Left lung (tissue), 4 donors: ENCODE measurements at regions not wholly inside any gene's neighbourhood (a gene's known extent, or its start where the extent isn't known, plus 50 kb on each side); places are given as distances from the start of the nearest gene placed in this dataset.
"Not testable (repeated sequence)": the region's sequence is repeated elsewhere in the genome, so short reads cannot be mapped to it uniquely, and the experiment has no call there.

Source experiments
- ATAC-seq: fragments of 200-7000 bp; cut with Tn5 transposase; one replicate; pipeline ENCODE4 v1.9.1; 2020; ENCODE audit warnings: moderate library complexity
- DNase-seq, 4 donors: peaks; one replicate each; pipeline ENCODE4 v3.0.0-alpha.2; 2013 to 2020
- H3K27ac ChIP-seq, 2 donors: fragments of 200-600 bp; sonication (generic) in 1 of 2; one replicate each; pipeline versions ENCODE4 v1.5.0 to v1.8.0; 2020 to 2021
- H3K27me3 ChIP-seq, 2 donors: fragments of 200-600 bp; sonication (generic) in 1 of 2; one replicate each; pipeline versions ENCODE4 v1.5.0 to v1.8.0; 2020 to 2021
- H3K36me3 ChIP-seq, 2 donors: fragments of 200-600 bp; sonication (generic) in 1 of 2; one replicate each; pipeline versions ENCODE4 v1.5.0 to v1.8.0; 2020 to 2021
- H3K4me1 ChIP-seq, 2 donors: fragments of 200-600 bp; one replicate each; pipeline ENCODE4 v1.8.0; 2021
- H3K4me3 ChIP-seq, 2 donors: fragments of 200-600 bp; sonication (generic) in 1 of 2; one replicate each; pipeline versions ENCODE4 v1.5.0 to v1.8.0; 2020 to 2021; ENCODE audit warnings: mild to moderate bottlenecking in 1 of 2
- H3K9me3 ChIP-seq, 2 donors: fragments of 200-600 bp; sonication (generic) in 1 of 2; one replicate each; pipeline versions ENCODE4 v1.5.0 to v1.8.0; 2020 to 2021
- CTCF ChIP-seq, 2 donors: fragments of 200-600 bp; sonication (generic) in 1 of 2; IDR thresholded peaks; one replicate each; pipeline versions ENCODE4 v1.5.0 to v1.8.0; 2021; ENCODE audit warnings: antibody characterized with exemption in 2 of 2
- intact Hi-C, 2 donors: fragments of 100-400 bp; cut with DNase I; formaldehyde crosslinking; loops; one replicate each; pipeline versions ENCODE4 v1.11.2 to v1.14.2; 2022
- donor health status: DM: no; HTN: yes; CAD: no.
- donor health status: DM: no; HTN: no; CAD: no.

GRCh38 chr4:11070813-11071212, 357.9 kb downstream of the HS3ST1 start:
- intact Hi-C loops: no loop called here
- H3K9me3 ChIP-seq: no peaks in the 10 kb centered on the region
- no peaks in the 10 kb centered on the region for H3K36me3 ChIP-seq
- no peak for ATAC-seq
- no peaks in the 10 kb centered on the region for H3K4me1 ChIP-seq
- TF ChIP-seq CTCF (IDR thresholded peaks at IDR 0.05): no peak
- DNase-seq: no peak
- no peak overlapping the region for H3K27ac ChIP-seq
- no peak overlapping the region for H3K4me3 ChIP-seq
- no peaks in the 10 kb centered on the region for H3K27me3 ChIP-seq

- H3K27me3 ChIP-seq: no peaks in the 10 kb centered on the region
- no peak for TF ChIP-seq CTCF (IDR thresholded peaks at IDR 0.05)
- no peaks in the 10 kb centered on the region for H3K36me3 ChIP-seq
- no peaks in the 10 kb centered on the region for H3K4me1 ChIP-seq
- no peak overlapping the region for H3K4me3 ChIP-seq
- H3K27ac ChIP-seq: no peak overlapping the region
- DNase-seq (no peak), ATAC-seq (no peak)
- H3K9me3 ChIP-seq: no peaks in the 10 kb centered on the region
- intact Hi-C loops: no loop called here
Measured at GRCh38 chr4:11069581-11070211, 359.0 kb downstream of the HS3ST1 start.

- Histone ChIP-seq H3K9me3 (no peaks in the 10 kb centered on the region), H3K4me3 (no peak overlapping the region), H3K27me3 (no peaks in the 10 kb centered on the region), H3K4me1 (no peaks in the 10 kb centered on the region), H3K36me3 (no peaks in the 10 kb centered on the region), H3K27ac (no peak overlapping the region)
- intact Hi-C loops: no loop called here
- ATAC-seq (no peak), DNase-seq (no peak)
- no peak for TF ChIP-seq CTCF (IDR thresholded peaks at IDR 0.05)
Measured at GRCh38 chr4:11069083-11069482, 359.6 kb downstream of the HS3ST1 start.

- DNase-seq, H3K36me3 ChIP-seq, ATAC-seq, intact Hi-C loops, H3K27me3 ChIP-seq, H3K27ac ChIP-seq, H3K4me1 ChIP-seq, H3K4me3 ChIP-seq, H3K9me3 ChIP-seq: not testable (repeated sequence)
Measured at GRCh38 chr4:11066584-11066983, 362.1 kb downstream of the HS3ST1 start.

- H3K9me3 ChIP-seq, intact Hi-C loops, DNase-seq, H3K27me3 ChIP-seq, ATAC-seq, H3K4me3 ChIP-seq, H3K36me3 ChIP-seq, H3K27ac ChIP-seq, H3K4me1 ChIP-seq: not testable (repeated sequence)
Measured at GRCh38 chr4:11060637-11061036, 368.1 kb downstream of the HS3ST1 start.

GRCh38 chr4:11054937-11055336, 370.4 kb upstream of the CLNK start:
- H3K27ac ChIP-seq, H3K36me3 ChIP-seq, H3K9me3 ChIP-seq, intact Hi-C loops, ATAC-seq, DNase-seq, H3K4me3 ChIP-seq, H3K4me1 ChIP-seq, H3K27me3 ChIP-seq: not testable (repeated sequence)

- no peak for TF ChIP-seq CTCF (IDR thresholded peaks at IDR 0.05)
- ATAC-seq: no peak
- intact Hi-C loops: no loop called here
Measured at GRCh38 chr4:11053601-11054220, 369.1 kb upstream of the CLNK start.

More at GRCh38 chr4:11053601-11054220, 369.1 kb upstream of the CLNK start:
- H3K4me3 ChIP-seq: no peak overlapping the region
- no peaks in the 10 kb centered on the region for H3K27me3 ChIP-seq
- H3K4me1 ChIP-seq: no peaks in the 10 kb centered on the region
- no peaks in the 10 kb centered on the region for H3K36me3 ChIP-seq
- H3K9me3 ChIP-seq: no peaks in the 10 kb centered on the region
- DNase-seq: no peak
- H3K27ac ChIP-seq: no peak overlapping the region
